GM23338 (cell line): ENCODE measurements at regions not wholly inside any gene's neighbourhood (a gene's known extent, or its start where the extent isn't known, plus 50 kb on each side); places are given as distances from the start of the nearest gene placed in this dataset.

ENCODE experiments used
- CREB1 ChIP-seq: fragments of 250-450 bp; sonication (Bioruptor Pico); IDR thresholded peaks from 2 replicates; pipeline ENCODE4 v1.5.0; 2020; ENCODE audit warnings: low read depth, mild to moderate bottlenecking, moderate library complexity
- CTCF ChIP-seq, 2 experiments: fragments of 200-600 bp in 1 of 2; sonication (generic) in 1 of 2; conservative IDR thresholded peaks; 2 replicates each; pipeline versions ENCODE4 v1.5.1 to v1.6.1; 2016 to 2017; ENCODE audit warnings: antibody characterized with exemption in 2 of 2, low read depth in 2 of 2, mild to moderate bottlenecking in 2 of 2, moderate library complexity in 1 of 2
- ETS1 ChIP-seq: IDR thresholded peaks from 2 replicates; pipeline ENCODE4 v1.6.1; 2016; ENCODE audit warnings: antibody characterized with exemption
- EZH2 ChIP-seq: fragments of 200-600 bp; sonication (generic); IDR thresholded peaks from one replicate; pipeline ENCODE4 v1.8.0; 2017; ENCODE audit warnings: antibody characterized with exemption, mild to moderate bottlenecking, low read depth; ENCODE audit not compliant: unreplicated experiment
- EZH2phosphoT487 ChIP-seq: fragments of 200-600 bp; sonication (generic); IDR thresholded peaks from one replicate; pipeline ENCODE4 v1.8.1; 2018; ENCODE audit warnings: antibody characterized with exemption; ENCODE audit not compliant: unreplicated experiment
- JUNB ChIP-seq: IDR thresholded peaks from one replicate; pipeline ENCODE4 v1.6.1; 2016; ENCODE audit warnings: antibody characterized with exemption; ENCODE audit not compliant: unreplicated experiment
- NANOG ChIP-seq: IDR thresholded peaks from 2 replicates; pipeline ENCODE4 v1.6.1; 2016; ENCODE audit warnings: antibody characterized with exemption, borderline replicate concordance
- POLR2AphosphoS5 ChIP-seq: IDR thresholded peaks from 2 replicates; pipeline ENCODE4 v1.6.1; 2016; ENCODE audit warnings: antibody characterized with exemption, low read depth
- REST ChIP-seq: IDR thresholded peaks from one replicate; pipeline ENCODE4 v1.6.1; 2018; ENCODE audit warnings: antibody characterized with exemption; ENCODE audit not compliant: unreplicated experiment
- STAT1 ChIP-seq: IDR thresholded peaks from one replicate; pipeline ENCODE4 v1.6.1; 2016; ENCODE audit warnings: antibody characterized with exemption; ENCODE audit not compliant: unreplicated experiment
- ZNF114 ChIP-seq: fragments of 250-450 bp; sonication (Bioruptor Pico); IDR thresholded peaks from 2 replicates; pipeline ENCODE4 v1.5.0; 2020; ENCODE audit warnings: mild to moderate bottlenecking, moderate library complexity
- ZNF331 ChIP-seq: fragments of 250-450 bp; sonication (Bioruptor Pico); IDR thresholded peaks from 2 replicates; pipeline ENCODE4 v1.5.0; 2020; ENCODE audit warnings: low read depth, mild to moderate bottlenecking, moderate library complexity

- no peak for TF ChIP-seq CREB1 (CRISPR knock-in tag)
- no peak for TF ChIP-seq CTCF (conservative IDR thresholded peaks at IDR 0.05; ENCODE audit: low read depth in 2 of 2)
- TF ChIP-seq JUNB: no peak
- no peak for TF ChIP-seq EZH2phosphoT487
- TF ChIP-seq REST: no peak
- TF ChIP-seq POLR2AphosphoS5: no peak
- no peak for TF ChIP-seq NANOG
- TF ChIP-seq ZNF114 (CRISPR knock-in tag): no peak
- no peak for TF ChIP-seq ETS1
- no peak for TF ChIP-seq EZH2
- no peak for TF ChIP-seq ZNF331
- no peak for TF ChIP-seq STAT1
Measured at GRCh38 chr9:135001526-135001925, 83.8 kb upstream of the FCN1 start.
